Fibroblast of lung (primary cell): ENCODE measurements at regions not wholly inside any gene's neighbourhood (a gene's known extent, or its start where the extent isn't known, plus 50 kb on each side); places are given as distances from the start of the nearest gene placed in this dataset.

Experiments used
- EZH2 ChIP-seq: IDR thresholded peaks from 2 replicates; pipeline ENCODE4 v1.5.1; 2012; ENCODE audit warnings: low read length, control low read depth, mild to moderate bottlenecking; ENCODE audit errors: missing control alignments
- TF ChIP-seq, protein P1 (sequence below), 2 donors: IDR thresholded peaks in 1 of 2; conservative IDR thresholded peaks in 1 of 2; 1 replicate in 1 of 2; 2 replicates in 1 of 2; pipeline ENCODE4 v1.5.1; 2011 to 2012; ENCODE audit warnings: low read length in 2 of 2, control low read depth in 1 of 2, inconsistent platforms in 1 of 2, low read depth in 1 of 2, mild to moderate bottlenecking in 1 of 2

DNA sequence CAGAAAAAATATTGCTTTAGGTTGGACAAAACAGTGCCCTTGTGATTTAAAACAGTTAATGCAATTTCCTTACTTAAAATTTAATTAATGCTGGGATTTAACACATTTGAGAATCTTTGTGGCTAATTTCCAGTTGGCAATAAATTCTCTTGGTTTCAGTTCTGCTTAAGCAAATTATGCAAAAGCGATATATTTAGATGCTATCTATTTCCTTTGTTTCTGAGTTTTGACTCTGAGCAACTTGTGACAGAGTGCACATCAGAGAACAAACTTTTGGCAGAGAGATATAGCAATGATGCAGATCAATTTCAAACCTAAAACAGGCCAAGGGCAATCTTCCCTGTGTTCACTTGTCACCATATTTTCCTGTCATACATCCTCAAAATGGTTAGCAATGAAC lies 933.6 kb upstream of the ZWINT start:
- TF ChIP-seq, protein P1, sequence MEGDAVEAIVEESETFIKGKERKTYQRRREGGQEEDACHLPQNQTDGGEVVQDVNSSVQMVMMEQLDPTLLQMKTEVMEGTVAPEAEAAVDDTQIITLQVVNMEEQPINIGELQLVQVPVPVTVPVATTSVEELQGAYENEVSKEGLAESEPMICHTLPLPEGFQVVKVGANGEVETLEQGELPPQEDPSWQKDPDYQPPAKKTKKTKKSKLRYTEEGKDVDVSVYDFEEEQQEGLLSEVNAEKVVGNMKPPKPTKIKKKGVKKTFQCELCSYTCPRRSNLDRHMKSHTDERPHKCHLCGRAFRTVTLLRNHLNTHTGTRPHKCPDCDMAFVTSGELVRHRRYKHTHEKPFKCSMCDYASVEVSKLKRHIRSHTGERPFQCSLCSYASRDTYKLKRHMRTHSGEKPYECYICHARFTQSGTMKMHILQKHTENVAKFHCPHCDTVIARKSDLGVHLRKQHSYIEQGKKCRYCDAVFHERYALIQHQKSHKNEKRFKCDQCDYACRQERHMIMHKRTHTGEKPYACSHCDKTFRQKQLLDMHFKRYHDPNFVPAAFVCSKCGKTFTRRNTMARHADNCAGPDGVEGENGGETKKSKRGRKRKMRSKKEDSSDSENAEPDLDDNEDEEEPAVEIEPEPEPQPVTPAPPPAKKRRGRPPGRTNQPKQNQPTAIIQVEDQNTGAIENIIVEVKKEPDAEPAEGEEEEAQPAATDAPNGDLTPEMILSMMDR (conservative IDR thresholded peaks at IDR 0.05 in 1 of 2, IDR thresholded peaks at IDR 0.05 in 1 of 2; ENCODE audit: low read depth in 1 of 2, low read length in 2 of 2) = no peak
- TF ChIP-seq EZH2 = no peak
